H9 (cell line): ENCODE measurements at regions not wholly inside any gene's neighbourhood (a gene's known extent, or its start where the extent isn't known, plus 50 kb on each side); places are given as distances from the start of the nearest gene placed in this dataset.

Experiments used
- DNase-seq: peaks from one replicate; pipeline ENCODE4 v3.0.0-alpha.2; 2017
- H2AFZ ChIP-seq: one replicate; pipeline ENCODE4 v1.6.1; 2013; ENCODE audit warnings: mild to moderate bottlenecking, low read length, control low read depth, moderate library complexity
- H2AK5ac ChIP-seq: 2 replicates; pipeline ENCODE4 v1.6.1; 2013; ENCODE audit warnings: low read length, control low read depth, mixed read lengths; ENCODE audit not compliant: insufficient read length
- H2BK120ac ChIP-seq: one replicate; pipeline ENCODE4 v1.6.1; 2013; ENCODE audit warnings: low read depth, mild to moderate bottlenecking, low read length, control low read depth, inconsistent platforms; ENCODE audit not compliant: poor library complexity, severe bottlenecking
- H2BK12ac ChIP-seq: 2 replicates; pipeline ENCODE4 v1.6.1; 2013; ENCODE audit warnings: low read length, control low read depth, mixed read lengths, low read depth; ENCODE audit not compliant: insufficient read length
- H2BK15ac ChIP-seq: 2 replicates; pipeline ENCODE4 v1.6.1; 2013; ENCODE audit warnings: low read depth, low read length, control low read depth
- H2BK20ac ChIP-seq: one replicate; pipeline ENCODE4 v1.6.1; 2013; ENCODE audit warnings: low read depth, mild to moderate bottlenecking, low read length, control low read depth, inconsistent platforms; ENCODE audit not compliant: poor library complexity, severe bottlenecking
- H2BK5ac ChIP-seq: 2 replicates; pipeline ENCODE4 v1.6.1; 2013; ENCODE audit warnings: low read length, control low read depth, mixed read lengths; ENCODE audit not compliant: insufficient read length
- H3K14ac ChIP-seq: 2 replicates; pipeline ENCODE4 v1.6.1; 2013; ENCODE audit warnings: low read length, control low read depth; ENCODE audit not compliant: insufficient read depth
- H3K18ac ChIP-seq: 2 replicates; pipeline ENCODE4 v1.6.1; 2013; ENCODE audit warnings: low read depth, mild to moderate bottlenecking, mixed read lengths, low read length, control low read depth; ENCODE audit not compliant: insufficient read length
- H3K23ac ChIP-seq: 2 replicates; pipeline ENCODE4 v1.6.1; 2013; ENCODE audit warnings: low read length, control low read depth, mixed read lengths, low read depth; ENCODE audit not compliant: insufficient read length
- H3K23me2 ChIP-seq: 2 replicates; pipeline ENCODE4 v1.6.1; 2013; ENCODE audit warnings: low read depth, mild to moderate bottlenecking, mixed read lengths, low read length, control low read depth; ENCODE audit not compliant: insufficient read length, poor library complexity, severe bottlenecking
- H3K27ac ChIP-seq: 2 replicates; pipeline ENCODE4 v1.5.1; 2013; ENCODE audit warnings: low read length, control low read depth, mixed read lengths, low read depth; ENCODE audit not compliant: insufficient read length
- H3K27me3 ChIP-seq: 2 replicates; pipeline ENCODE4 v1.6.1; 2013; ENCODE audit warnings: low read length, control low read depth, inconsistent platforms; ENCODE audit not compliant: insufficient read depth
- H3K4ac ChIP-seq: 2 replicates; pipeline ENCODE4 v1.6.1; 2013; ENCODE audit warnings: low read depth, mild to moderate bottlenecking, control low read depth, inconsistent platforms, low read length, moderate library complexity
- H3K4me1 ChIP-seq: 2 replicates; pipeline ENCODE4 v1.6.1; 2013; ENCODE audit warnings: low read length, control low read depth, inconsistent platforms; ENCODE audit not compliant: insufficient read depth
- H3K4me2 ChIP-seq: 2 replicates; pipeline ENCODE4 v1.6.1; 2013; ENCODE audit warnings: low read length, control low read depth, mixed read lengths; ENCODE audit not compliant: insufficient read length, insufficient read depth
- H3K56ac ChIP-seq: 2 replicates; pipeline ENCODE4 v1.6.1; 2013; ENCODE audit warnings: low read depth, mild to moderate bottlenecking, mixed read lengths, low read length, control low read depth; ENCODE audit not compliant: insufficient read length
- H3K79me1 ChIP-seq: 2 replicates; pipeline ENCODE4 v1.6.1; 2013; ENCODE audit warnings: low read depth, mild to moderate bottlenecking, moderate library complexity, low read length, control low read depth, inconsistent platforms; ENCODE audit not compliant: insufficient read depth, poor library complexity, severe bottlenecking
- H3K79me2 ChIP-seq: 2 replicates; pipeline ENCODE4 v1.6.1; 2013; ENCODE audit warnings: low read length, control low read depth, inconsistent platforms; ENCODE audit not compliant: insufficient read depth
- H3K9ac ChIP-seq: 2 replicates; pipeline ENCODE4 v1.6.1; 2013; ENCODE audit warnings: low read length, control low read depth, mixed read lengths; ENCODE audit not compliant: insufficient read length; ENCODE audit errors: extremely low read depth
- H3K9me3 ChIP-seq: one replicate; pipeline ENCODE4 v1.6.1; 2013; ENCODE audit warnings: low read depth, low read length, inconsistent platforms; ENCODE audit not compliant: control insufficient read depth
- H3T11ph ChIP-seq: one replicate; pipeline ENCODE4 v1.6.1; 2013; ENCODE audit warnings: mild to moderate bottlenecking, low read length, control low read depth, inconsistent platforms
- H4K20me1 ChIP-seq: one replicate; pipeline ENCODE4 v1.6.1; 2013; ENCODE audit not compliant: control insufficient read depth, insufficient read length, insufficient read depth
- H4K5ac ChIP-seq: 2 replicates; pipeline ENCODE4 v1.6.1; 2013; ENCODE audit warnings: low read depth, mild to moderate bottlenecking, mixed read lengths, low read length, control low read depth; ENCODE audit not compliant: insufficient read length
- H4K8ac ChIP-seq: replicated peaks from 2 replicates; pipeline ENCODE4 v1.6.1; 2013; ENCODE audit warnings: low read length, control low read depth, mixed read lengths, low read depth; ENCODE audit not compliant: insufficient read length
- H4K91ac ChIP-seq: 2 replicates; pipeline ENCODE4 v1.6.1; 2013; ENCODE audit warnings: low read depth, mild to moderate bottlenecking, moderate library complexity, mixed read lengths, low read length, control low read depth; ENCODE audit not compliant: insufficient read length
- H3K27ac Mint-ChIP-seq, 3 experiments: 2 replicates in 2 of 3; 3 replicates in 1 of 3; pipeline ENCODE4 v1.8.0; 2020 to 2021; ENCODE audit warnings: mixed read lengths in 3 of 3, mild to moderate bottlenecking in 1 of 3, moderate library complexity in 1 of 3
- H3K27me3 Mint-ChIP-seq: 2 replicates; pipeline ENCODE4 v1.8.0; 2021; ENCODE audit warnings: low read depth, mild to moderate bottlenecking, moderate library complexity, mixed read lengths
- H3K36me3 Mint-ChIP-seq, 3 experiments: 2 replicates in 2 of 3; 3 replicates in 1 of 3; pipeline ENCODE4 v1.8.0; 2020 to 2021; ENCODE audit warnings: low read depth in 3 of 3, mixed read lengths in 3 of 3; ENCODE audit not compliant: insufficient read depth in 1 of 3
- H3K4me1 Mint-ChIP-seq, 2 experiments: 2 replicates each; pipeline ENCODE4 v1.8.0; 2020; ENCODE audit warnings: mixed read lengths in 2 of 2
- H3K4me3 Mint-ChIP-seq, 2 experiments: 2 replicates in 1 of 2; 3 replicates in 1 of 2; pipeline ENCODE4 v1.8.0; 2020 to 2021; ENCODE audit warnings: mild to moderate bottlenecking in 2 of 2, mixed read lengths in 2 of 2, moderate library complexity in 1 of 2
- H3K9me3 Mint-ChIP-seq, 2 experiments: 2 replicates in 1 of 2; 3 replicates in 1 of 2; pipeline ENCODE4 v1.8.0; 2020; ENCODE audit warnings: mild to moderate bottlenecking in 2 of 2, mixed read lengths in 2 of 2, moderate library complexity in 1 of 2
- WGBS: extraction: QIAGEN DNeasy Blood & Tissue Kit; methylation state at CpG from one replicate; pipeline ENCODE4 v1.1.7; 2013; ENCODE audit warnings: missing lambda C conversion rate, low lambda C conversion rate, mixed read lengths; ENCODE audit not compliant: insufficient read length; ENCODE audit errors: extremely low coverage; 5-methylcytosine and 5-hydroxymethylcytosine counted together
- TF ChIP-seq, protein P1 (sequence below): fragments of 200-600 bp; sonication (generic); conservative IDR thresholded peaks from 3 replicates; pipeline ENCODE4 v1.8.0; 2021; ENCODE audit warnings: antibody characterized with exemption, mild to moderate bottlenecking

DNA sequence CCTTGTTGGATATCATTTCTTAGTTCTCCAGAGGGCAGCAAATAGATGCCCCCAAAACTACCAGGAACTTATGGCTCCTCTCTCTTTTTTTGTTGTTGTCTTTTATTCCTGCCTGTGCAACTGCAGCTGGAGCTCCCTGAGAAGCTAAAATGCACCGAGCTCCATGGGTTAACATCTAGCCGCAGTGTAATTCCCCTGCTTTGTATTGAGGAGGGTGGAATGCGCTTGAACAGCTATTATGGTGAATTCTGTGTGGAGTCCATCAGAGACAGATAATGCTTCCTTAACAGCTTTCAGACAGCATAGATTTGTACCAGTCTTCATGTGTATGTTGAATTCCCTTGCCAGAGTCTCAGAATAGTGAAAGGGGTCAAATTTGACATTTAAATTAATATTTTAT is 475.2 kb upstream of the FRG2C start:
- no peak for DNase-seq
- no peak overlapping the region for H3K23ac ChIP-seq
- H3K56ac ChIP-seq, result no peak overlapping the region
- Mint-ChIP-seq H3K4me1 (peaks cover 17 to 20% of the 10 kb centered on the region in 2 experiments), H3K27ac (no peak overlapping the region; a peak in 1 of 7 replicates), H3K9me3 (peaks cover 0 to 7% of the 10 kb centered on the region in 2 experiments; a peak in 2 of 5 replicates), H3K27me3 (no peaks in the 10 kb centered on the region), H3K4me3 (no peak overlapping the region), H3K36me3 (peaks cover 0 to 8% (median 0%) of the 10 kb centered on the region in 3 experiments; a peak in 2 of 7 replicates)
- no peaks in the 10 kb centered on the region for H3K23me2 ChIP-seq
- no peaks in the 10 kb centered on the region for H3K27me3 ChIP-seq
- H3T11ph ChIP-seq, result no peak overlapping the region
- no peak overlapping the region for H3K14ac ChIP-seq
- no peaks in the 10 kb centered on the region for H4K20me1 ChIP-seq
- H4K91ac ChIP-seq, result no peak overlapping the region
- H2BK15ac ChIP-seq, result no peak overlapping the region
- H2AK5ac ChIP-seq, result no peak overlapping the region
- H3K4ac ChIP-seq, result no peak overlapping the region
- no peak overlapping the region for H2BK12ac ChIP-seq
- H3K4me1 ChIP-seq, result peaks cover 3% of the 10 kb centered on the region; the same call in 1 of the 2 replicates
- no peak overlapping the region for H2AFZ ChIP-seq
- H4K5ac ChIP-seq, result no peak overlapping the region
- TF ChIP-seq, protein P1, sequence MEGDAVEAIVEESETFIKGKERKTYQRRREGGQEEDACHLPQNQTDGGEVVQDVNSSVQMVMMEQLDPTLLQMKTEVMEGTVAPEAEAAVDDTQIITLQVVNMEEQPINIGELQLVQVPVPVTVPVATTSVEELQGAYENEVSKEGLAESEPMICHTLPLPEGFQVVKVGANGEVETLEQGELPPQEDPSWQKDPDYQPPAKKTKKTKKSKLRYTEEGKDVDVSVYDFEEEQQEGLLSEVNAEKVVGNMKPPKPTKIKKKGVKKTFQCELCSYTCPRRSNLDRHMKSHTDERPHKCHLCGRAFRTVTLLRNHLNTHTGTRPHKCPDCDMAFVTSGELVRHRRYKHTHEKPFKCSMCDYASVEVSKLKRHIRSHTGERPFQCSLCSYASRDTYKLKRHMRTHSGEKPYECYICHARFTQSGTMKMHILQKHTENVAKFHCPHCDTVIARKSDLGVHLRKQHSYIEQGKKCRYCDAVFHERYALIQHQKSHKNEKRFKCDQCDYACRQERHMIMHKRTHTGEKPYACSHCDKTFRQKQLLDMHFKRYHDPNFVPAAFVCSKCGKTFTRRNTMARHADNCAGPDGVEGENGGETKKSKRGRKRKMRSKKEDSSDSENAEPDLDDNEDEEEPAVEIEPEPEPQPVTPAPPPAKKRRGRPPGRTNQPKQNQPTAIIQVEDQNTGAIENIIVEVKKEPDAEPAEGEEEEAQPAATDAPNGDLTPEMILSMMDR, result no peak
- no peak overlapping the region for H2BK120ac ChIP-seq
- H3K9ac ChIP-seq, result no peak overlapping the region
- H3K79me2 ChIP-seq, result no peaks in the 10 kb centered on the region
- no peak overlapping the region for H3K18ac ChIP-seq
- H2BK20ac ChIP-seq, result no peak overlapping the region
- no peak overlapping the region for H3K27ac ChIP-seq
- no peak overlapping the region for H2BK5ac ChIP-seq
- H3K4me2 ChIP-seq, result no peak overlapping the region
- no CpG with 5 or more reads among the region's 3 CpGs for WGBS
- no peaks in the 10 kb centered on the region for H3K9me3 ChIP-seq
- H4K8ac ChIP-seq, result no peak overlapping the region
- no peaks in the 10 kb centered on the region for H3K79me1 ChIP-seq
